ENCODE measurements at regions not wholly inside any gene's neighbourhood (a gene's known extent, or its start where the extent isn't known, plus 50 kb on each side); places are given as distances from the start of the nearest gene placed in this dataset.

DNA sequence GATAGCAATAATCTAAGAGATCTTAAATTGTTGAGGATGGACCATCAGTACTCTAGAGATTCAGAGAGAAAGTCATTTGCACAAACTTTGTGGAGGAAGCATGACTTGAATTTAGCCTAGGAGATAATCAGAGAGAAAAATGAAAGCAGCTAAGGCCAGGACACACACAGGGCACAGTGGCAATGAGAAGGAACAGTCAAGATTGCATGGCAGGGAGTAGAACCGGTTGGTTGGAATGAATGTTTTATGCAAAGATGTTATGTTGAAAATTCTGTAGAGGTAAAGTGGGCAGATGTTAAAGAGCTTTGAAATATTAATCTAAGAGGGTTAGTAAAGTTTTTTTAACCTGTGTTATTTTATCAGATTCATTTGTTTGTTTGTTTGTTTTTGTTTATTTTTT, 521.8 kb downstream of the GATA3 start:
- peaks cover 0 to 1% (median 1%) of the 10 kb centered on the region in 3 donors for H3K4me1 Mint-ChIP-seq
- Histone ChIP-seq H3K4me3 (ENCODE audit: control insufficient read depth in 1 of 2, extremely low read depth in 1 of 2, low read length in 1 of 2) (no peak overlapping the region), H3K9me3 (no peaks in the 10 kb centered on the region), H3K4me1 (ENCODE audit: control insufficient read depth in 1 of 2, extremely low read depth in 1 of 2, insufficient read depth in 2 of 2, low read length in 2 of 2) (no peaks in the 10 kb centered on the region), H3K27ac (ENCODE audit: low read length) (no peak overlapping the region), H3K27me3 (replicated peaks in 1 of 2; ENCODE audit: control insufficient read depth in 2 of 2, extremely low read depth in 1 of 2, insufficient read depth in 2 of 2, low read length in 1 of 2) (peaks cover 0 to 2% of the 10 kb centered on the region in 2 experiments), H3K36me3 (ENCODE audit: control insufficient read depth in 2 of 2, extremely low read depth in 1 of 2, insufficient read depth in 1 of 2, low read length in 1 of 2) (no peaks in the 10 kb centered on the region)
- no peaks in the 10 kb centered on the region for H3K36me3 Mint-ChIP-seq
- no peak overlapping the region for H3K4me3 Mint-ChIP-seq
- H3K27ac Mint-ChIP-seq = no peak overlapping the region
- no peaks in the 10 kb centered on the region for H3K9me3 Mint-ChIP-seq
- WGBS (ENCODE audit: insufficient coverage) = 100% methylated on average over 1 of the region's 1 CpG
- DNase-seq (no peak), ATAC-seq (replicated peaks in 1 of 4) (no peak)
- H3K27me3 Mint-ChIP-seq = peaks cover 16 to 39% of the 10 kb centered on the region in 2 donors
- CTCF ChIA-PET = no interaction called here
- POLR2A ChIA-PET = no interaction called here

DNA sequence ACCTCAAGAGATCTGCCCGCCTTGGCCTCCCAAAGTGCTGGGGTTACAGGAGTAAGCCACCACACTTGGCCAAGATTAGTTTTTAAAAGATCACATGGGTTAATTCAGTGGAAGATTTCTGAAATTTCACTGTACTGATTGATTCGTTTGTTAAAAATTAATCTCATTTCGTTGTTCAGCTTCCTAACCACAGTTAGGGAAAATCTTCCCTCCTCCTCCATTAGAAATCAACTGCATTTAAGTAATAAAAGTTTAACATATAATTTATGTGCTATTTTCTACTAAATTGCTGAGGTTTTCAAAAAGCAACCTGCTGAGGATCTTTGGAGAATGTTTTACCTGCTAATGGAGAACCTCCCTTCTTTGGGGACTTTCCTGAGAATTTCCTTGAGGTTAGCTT, 522.4 kb downstream of the GATA3 start:
- DNase-seq = no peak
- H3K4me1 ChIP-seq (ENCODE audit: control insufficient read depth in 1 of 2, extremely low read depth in 1 of 2, insufficient read depth in 2 of 2, low read length in 2 of 2) = no peaks in the 10 kb centered on the region
- H3K27ac ChIP-seq (ENCODE audit: low read length) = no peak overlapping the region
- ATAC-seq (replicated peaks in 1 of 4) = no peak
- Mint-ChIP-seq H3K27me3 (peaks cover 12 to 39% of the 10 kb centered on the region in 2 donors), H3K27ac (no peak overlapping the region), H3K9me3 (no peaks in the 10 kb centered on the region), H3K36me3 (no peaks in the 10 kb centered on the region), H3K4me3 (no peak overlapping the region), H3K4me1 (peaks cover 0 to 1% (median 1%) of the 10 kb centered on the region in 3 donors)
- H3K27me3 ChIP-seq (replicated peaks in 1 of 2; ENCODE audit: control insufficient read depth in 2 of 2, extremely low read depth in 1 of 2, insufficient read depth in 2 of 2, low read length in 1 of 2) = peaks cover 0 to 2% of the 10 kb centered on the region in 2 experiments
- 100% methylated on average over 1 of the region's 3 CpGs for WGBS (ENCODE audit: insufficient coverage)
- no peaks in the 10 kb centered on the region for H3K36me3 ChIP-seq (ENCODE audit: control insufficient read depth in 2 of 2, extremely low read depth in 1 of 2, insufficient read depth in 1 of 2, low read length in 1 of 2)
- no peak overlapping the region for H3K4me3 ChIP-seq (ENCODE audit: control insufficient read depth in 1 of 2, extremely low read depth in 1 of 2, low read length in 1 of 2)
- H3K9me3 ChIP-seq = no peaks in the 10 kb centered on the region
- ChIA-PET CTCF (no interaction called here), POLR2A (no interaction called here)

DNA sequence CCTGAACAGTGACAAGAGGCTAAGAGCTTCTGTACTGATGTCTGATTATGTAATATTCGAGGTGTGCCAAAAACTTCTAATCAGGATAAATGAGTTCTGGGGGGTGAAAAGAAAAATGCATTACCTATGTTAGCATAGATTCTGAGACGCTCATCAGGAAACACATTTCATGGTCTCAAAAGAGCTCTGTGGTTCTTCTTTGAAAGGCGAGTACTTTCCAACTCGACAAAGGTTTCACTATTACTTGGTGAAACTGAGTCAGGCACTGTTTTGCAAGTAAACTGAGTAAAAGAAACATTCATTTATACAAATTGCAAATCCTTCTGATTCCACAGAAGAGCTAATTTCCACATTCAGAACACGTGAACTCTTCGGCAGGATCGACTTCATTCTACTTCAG, 523.2 kb downstream of the GATA3 start:
- H3K27me3 Mint-ChIP-seq = peaks cover 12 to 41% of the 10 kb centered on the region in 2 donors
- no peaks in the 10 kb centered on the region for H3K36me3 ChIP-seq (ENCODE audit: control insufficient read depth in 2 of 2, extremely low read depth in 1 of 2, insufficient read depth in 1 of 2, low read length in 1 of 2)
- H3K9me3 ChIP-seq = no peaks in the 10 kb centered on the region
- WGBS (ENCODE audit: insufficient coverage) = 36% methylated on average over 5 of the region's 7 CpGs
- ChIA-PET POLR2A (interaction anchor here in 1 of 2 donors (0.5 kb wide), 1 partner anchor 44 kb away, joined by 5 read pairs; no protein-coding TSS in a partner anchor), CTCF (interaction anchor here in 1 of 2 donors (0.6 kb wide), 1 partner anchor 27 kb away, joined by 3 read pairs; no protein-coding TSS in a partner anchor)
- peaks cover 0 to 2% of the 10 kb centered on the region in 2 experiments for H3K27me3 ChIP-seq (replicated peaks in 1 of 2; ENCODE audit: control insufficient read depth in 2 of 2, extremely low read depth in 1 of 2, insufficient read depth in 2 of 2, low read length in 1 of 2)
- no peak overlapping the region for H3K27ac ChIP-seq (ENCODE audit: low read length)
- no peaks in the 10 kb centered on the region for H3K9me3 Mint-ChIP-seq
- DNase-seq (no peak), ATAC-seq (replicated peaks in 1 of 4) (no peak)
- no peak overlapping the region for H3K4me3 ChIP-seq (ENCODE audit: control insufficient read depth in 1 of 2, extremely low read depth in 1 of 2, low read length in 1 of 2)
- H3K4me1 Mint-ChIP-seq = peaks cover 0 to 1% (median 1%) of the 10 kb centered on the region in 3 donors
- no peak overlapping the region for H3K27ac Mint-ChIP-seq
- no peaks in the 10 kb centered on the region for H3K36me3 Mint-ChIP-seq
- no peaks in the 10 kb centered on the region for H3K4me1 ChIP-seq (ENCODE audit: control insufficient read depth in 1 of 2, extremely low read depth in 1 of 2, insufficient read depth in 2 of 2, low read length in 2 of 2)
- H3K4me3 Mint-ChIP-seq = no peak overlapping the region

DNA sequence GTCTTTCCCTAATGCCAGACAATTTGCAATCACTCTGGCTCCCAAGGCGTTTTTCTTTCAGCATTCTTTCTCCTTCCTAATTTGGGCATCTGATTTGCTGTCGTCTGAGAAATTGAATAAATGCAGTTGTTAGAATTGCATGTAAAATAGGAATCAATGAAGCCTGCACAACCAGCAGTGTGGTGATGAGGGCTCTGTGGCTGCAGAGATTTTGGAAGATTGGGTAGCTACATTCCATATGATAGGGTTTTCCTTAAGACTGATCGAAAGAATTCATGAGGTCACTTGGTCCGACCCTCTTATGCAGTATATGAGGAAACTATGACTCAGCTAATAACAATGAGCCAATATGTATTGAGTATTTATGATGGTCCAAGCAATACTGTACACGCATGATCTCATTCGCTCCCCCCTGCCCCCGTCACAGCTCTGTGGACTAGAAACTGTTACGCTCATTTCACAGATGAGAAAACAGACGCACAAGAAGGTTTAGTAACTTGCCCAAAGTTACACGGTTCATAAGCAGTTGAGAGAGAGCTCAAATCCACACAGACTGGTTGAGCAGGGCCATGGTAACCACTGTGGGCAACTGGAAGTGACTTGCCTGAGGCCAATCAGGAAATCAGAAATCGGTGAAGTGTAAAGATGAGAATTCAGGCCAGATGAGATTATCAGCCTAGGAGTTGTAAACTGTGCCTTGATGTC, 527.2 kb downstream of the GATA3 start:
- Histone ChIP-seq H3K27me3 (replicated peaks in 1 of 2; ENCODE audit: control insufficient read depth in 2 of 2, extremely low read depth in 1 of 2, insufficient read depth in 2 of 2, low read length in 1 of 2) (peaks cover 0 to 5% of the 10 kb centered on the region in 2 experiments), H3K4me1 (ENCODE audit: control insufficient read depth in 1 of 2, extremely low read depth in 1 of 2, insufficient read depth in 2 of 2, low read length in 2 of 2) (no peaks in the 10 kb centered on the region), H3K9me3 (no peaks in the 10 kb centered on the region), H3K36me3 (ENCODE audit: control insufficient read depth in 2 of 2, extremely low read depth in 1 of 2, insufficient read depth in 1 of 2, low read length in 1 of 2) (no peaks in the 10 kb centered on the region), H3K4me3 (ENCODE audit: control insufficient read depth in 1 of 2, extremely low read depth in 1 of 2, low read length in 1 of 2) (no peak overlapping the region), H3K27ac (ENCODE audit: low read length) (no peak overlapping the region)
- Mint-ChIP-seq H3K4me1 (peaks cover 0 to 1% (median 1%) of the 10 kb centered on the region in 3 donors), H3K36me3 (no peaks in the 10 kb centered on the region), H3K9me3 (no peaks in the 10 kb centered on the region), H3K27ac (no peak overlapping the region), H3K4me3 (no peak overlapping the region), H3K27me3 (peaks cover 11 to 24% of the 10 kb centered on the region in 2 donors)
- ATAC-seq (replicated peaks in 1 of 4) (no peak), DNase-seq (no peak)
- 84% methylated on average over 6 of the region's 11 CpGs for WGBS (ENCODE audit: insufficient coverage)
- POLR2A ChIA-PET = no interaction called here
- CTCF ChIA-PET = no interaction called here

DNA sequence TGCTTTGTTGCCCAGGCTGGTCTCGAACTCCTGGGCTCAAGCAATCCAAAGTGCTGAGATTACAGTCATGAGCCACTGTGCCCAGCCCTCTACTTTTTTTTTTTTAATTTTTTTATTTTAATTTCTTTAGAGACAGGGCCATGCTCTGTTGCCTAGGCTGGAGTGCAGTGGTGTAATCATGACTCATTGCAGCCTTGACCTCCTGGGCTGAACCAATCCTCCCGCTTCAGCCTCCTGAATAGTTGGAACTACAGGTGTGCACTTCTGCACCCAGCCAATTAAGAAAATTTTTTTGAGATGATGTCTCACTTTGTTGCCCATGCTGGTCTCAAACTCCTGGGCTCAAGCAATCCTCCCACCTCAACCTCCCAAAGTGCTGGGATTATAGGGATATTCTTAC, 528.6 kb downstream of the GATA3 start:
- Histone ChIP-seq H3K27ac (ENCODE audit: low read length) (no peak overlapping the region), H3K36me3 (ENCODE audit: control insufficient read depth in 2 of 2, extremely low read depth in 1 of 2, insufficient read depth in 1 of 2, low read length in 1 of 2) (no peaks in the 10 kb centered on the region), H3K27me3 (replicated peaks in 1 of 2; ENCODE audit: control insufficient read depth in 2 of 2, extremely low read depth in 1 of 2, insufficient read depth in 2 of 2, low read length in 1 of 2) (peaks cover 0 to 5% of the 10 kb centered on the region in 2 experiments), H3K9me3 (no peaks in the 10 kb centered on the region), H3K4me3 (ENCODE audit: control insufficient read depth in 1 of 2, extremely low read depth in 1 of 2, low read length in 1 of 2) (no peak overlapping the region), H3K4me1 (ENCODE audit: control insufficient read depth in 1 of 2, extremely low read depth in 1 of 2, insufficient read depth in 2 of 2, low read length in 2 of 2) (no peaks in the 10 kb centered on the region)
- CTCF ChIA-PET = no interaction called here
- DNase-seq (no peak), ATAC-seq (replicated peaks in 1 of 4) (no peak)
- Mint-ChIP-seq H3K27me3 (peaks cover 19 to 31% of the 10 kb centered on the region in 2 donors), H3K36me3 (no peaks in the 10 kb centered on the region), H3K27ac (no peak overlapping the region), H3K9me3 (no peaks in the 10 kb centered on the region), H3K4me1 (no peaks in the 10 kb centered on the region), H3K4me3 (no peak overlapping the region)
- no CpG with 5 or more reads among the region's 2 CpGs for WGBS (ENCODE audit: insufficient coverage)
- POLR2A ChIA-PET = no interaction called here

DNA sequence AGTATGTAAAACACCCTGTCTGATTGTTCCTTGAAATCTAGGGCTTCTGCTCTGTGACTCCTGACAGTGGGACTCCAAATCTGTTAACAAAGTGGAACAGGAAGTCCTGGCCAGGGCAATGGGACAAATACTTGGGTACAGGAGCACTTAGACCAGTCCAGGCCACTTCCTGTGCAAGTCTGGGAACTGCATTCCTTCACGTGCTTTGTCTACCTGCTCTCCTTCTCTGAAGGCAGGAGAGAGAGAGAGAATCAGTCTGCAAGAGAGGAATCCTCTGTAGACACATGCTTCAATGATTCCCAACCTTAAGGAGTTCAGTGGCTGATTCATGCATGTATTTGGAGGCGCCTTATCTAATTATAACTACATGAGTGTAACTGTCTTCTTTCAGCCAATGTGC, 530.2 kb downstream of the GATA3 start:
- H3K9me3 Mint-ChIP-seq = no peaks in the 10 kb centered on the region
- ChIA-PET CTCF (no interaction called here), POLR2A (no interaction called here)
- Histone ChIP-seq H3K4me3 (ENCODE audit: control insufficient read depth in 1 of 2, extremely low read depth in 1 of 2, low read length in 1 of 2) (no peak overlapping the region), H3K27me3 (replicated peaks in 1 of 2; ENCODE audit: control insufficient read depth in 2 of 2, extremely low read depth in 1 of 2, insufficient read depth in 2 of 2, low read length in 1 of 2) (peaks cover 0 to 5% of the 10 kb centered on the region in 2 experiments), H3K9me3 (no peaks in the 10 kb centered on the region), H3K36me3 (ENCODE audit: control insufficient read depth in 2 of 2, extremely low read depth in 1 of 2, insufficient read depth in 1 of 2, low read length in 1 of 2) (no peaks in the 10 kb centered on the region), H3K4me1 (ENCODE audit: control insufficient read depth in 1 of 2, extremely low read depth in 1 of 2, insufficient read depth in 2 of 2, low read length in 2 of 2) (no peaks in the 10 kb centered on the region), H3K27ac (ENCODE audit: low read length) (no peak overlapping the region)
- no peak overlapping the region for H3K4me3 Mint-ChIP-seq
- no peak overlapping the region for H3K27ac Mint-ChIP-seq
- ATAC-seq (replicated peaks in 1 of 4) (no peak), DNase-seq (no peak)
- H3K27me3 Mint-ChIP-seq = peaks cover 21 to 32% of the 10 kb centered on the region in 2 donors
- H3K4me1 Mint-ChIP-seq = no peaks in the 10 kb centered on the region
- no peaks in the 10 kb centered on the region for H3K36me3 Mint-ChIP-seq
- WGBS (ENCODE audit: insufficient coverage) = no CpG with 5 or more reads among the region's 2 CpGs
